Activated CD4-positive, alpha-beta T cell treated with anti-CD3 and anti-CD28 coated beads for 24 hours (primary cell): ENCODE measurements at regions not wholly inside any gene's neighbourhood (a gene's known extent, or its start where the extent isn't known, plus 50 kb on each side); places are given as distances from the start of the nearest gene placed in this dataset.
"Not testable (repeated sequence)": the region's sequence is repeated elsewhere in the genome, so short reads cannot be mapped to it uniquely, and the experiment has no call there.

Experiments
- DNase-seq, 2 donors: peaks; one replicate each; pipeline ENCODE4 v3.0.0-alpha.2; 2020; ENCODE audit warnings: low read depth in 2 of 2

- DNase-seq, result no peak
Measured at GRCh38 chr6:145060714-145061113, 674.6 kb downstream of the EPM2A start.

GRCh38 chr6:145063091-145063490 is 672.2 kb downstream of the EPM2A start:
- DNase-seq, result no peak

GRCh38 chr6:145067430-145067829 is 667.9 kb downstream of the EPM2A start:
- DNase-seq, result no peak

- no peak for DNase-seq
Measured at GRCh38 chr6:145068577-145068976, 666.7 kb downstream of the EPM2A start.

GRCh38 chr6:145069966-145070365 is 665.4 kb downstream of the EPM2A start:
- no peak for DNase-seq

GRCh38 chr6:145070791-145071190 is 664.5 kb downstream of the EPM2A start:
- no peak for DNase-seq

- no peak for DNase-seq
Measured at GRCh38 chr6:145071836-145072235, 663.5 kb downstream of the EPM2A start.

GRCh38 chr6:145073811-145074210 is 661.5 kb downstream of the EPM2A start:
- DNase-seq, result no peak

GRCh38 chr6:145074805-145075204 is 660.5 kb downstream of the EPM2A start:
- DNase-seq, result no peak

- no peak for DNase-seq
Measured at GRCh38 chr6:145075425-145075824, 659.9 kb downstream of the EPM2A start.

GRCh38 chr6:145076115-145076841 is 659.0 kb downstream of the EPM2A start:
- no peak for DNase-seq

- no peak for DNase-seq
Measured at GRCh38 chr6:145077382-145077781, 657.9 kb downstream of the EPM2A start.

- DNase-seq, result no peak
Measured at GRCh38 chr6:145080651-145081050, 654.7 kb downstream of the EPM2A start.

- DNase-seq, result no peak
Measured at GRCh38 chr6:145081677-145082076, 653.6 kb downstream of the EPM2A start.

- DNase-seq, result no peak
Measured at GRCh38 chr6:145082359-145082758, 653.0 kb downstream of the EPM2A start.

- no peak for DNase-seq
Measured at GRCh38 chr6:145086197-145086596, 649.1 kb downstream of the EPM2A start.

GRCh38 chr6:145087034-145087433 is 648.3 kb downstream of the EPM2A start:
- DNase-seq, result no peak

GRCh38 chr6:145090801-145091585 is 644.3 kb downstream of the EPM2A start:
- DNase-seq, result no peak

GRCh38 chr6:145091586-145092142 is 643.7 kb downstream of the EPM2A start:
- no peak for DNase-seq

- DNase-seq, result no peak
Measured at GRCh38 chr6:145092554-145092953, 642.8 kb downstream of the EPM2A start.

- no peak for DNase-seq
Measured at GRCh38 chr6:145093226-145093625, 642.1 kb downstream of the EPM2A start.

- DNase-seq, result no peak
Measured at GRCh38 chr6:145096846-145097245, 638.5 kb downstream of the EPM2A start.

- DNase-seq, result not testable (repeated sequence)
Measured at GRCh38 chr6:145098127-145098526, 637.2 kb downstream of the EPM2A start.
